LNCAP (cell line): ENCODE measurements at regions not wholly inside any gene's neighbourhood (a gene's known extent, or its start where the extent isn't known, plus 50 kb on each side); places are given as distances from the start of the nearest gene placed in this dataset.

Source experiments
- TF ChIP-seq, protein P1 (sequence below): fragments of 450-650 bp; IDR thresholded peaks from 2 replicates; pipeline ENCODE4 v1.5.1; 2017; ENCODE audit warnings: mild to moderate bottlenecking

DNA sequence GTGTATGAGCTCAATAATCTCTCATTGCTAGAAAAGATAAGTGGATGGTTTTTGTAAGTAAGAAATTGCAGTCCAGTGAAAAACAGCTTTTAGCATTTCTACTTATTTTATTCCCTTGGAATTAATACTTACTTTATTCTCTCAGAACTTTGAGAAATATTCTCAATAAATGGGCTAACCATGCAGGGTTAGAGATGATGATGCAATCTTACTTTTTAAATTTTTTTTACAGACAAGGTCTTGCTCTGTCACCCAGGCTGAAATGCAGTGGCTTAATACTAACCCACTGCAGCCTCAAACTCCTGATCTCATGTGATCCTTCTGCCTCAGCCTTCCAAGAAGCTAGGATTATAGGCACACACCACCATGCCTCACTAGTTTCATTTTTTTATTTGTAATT lies 440.8 kb upstream of the ZP4 start:
- TF ChIP-seq, protein P1, sequence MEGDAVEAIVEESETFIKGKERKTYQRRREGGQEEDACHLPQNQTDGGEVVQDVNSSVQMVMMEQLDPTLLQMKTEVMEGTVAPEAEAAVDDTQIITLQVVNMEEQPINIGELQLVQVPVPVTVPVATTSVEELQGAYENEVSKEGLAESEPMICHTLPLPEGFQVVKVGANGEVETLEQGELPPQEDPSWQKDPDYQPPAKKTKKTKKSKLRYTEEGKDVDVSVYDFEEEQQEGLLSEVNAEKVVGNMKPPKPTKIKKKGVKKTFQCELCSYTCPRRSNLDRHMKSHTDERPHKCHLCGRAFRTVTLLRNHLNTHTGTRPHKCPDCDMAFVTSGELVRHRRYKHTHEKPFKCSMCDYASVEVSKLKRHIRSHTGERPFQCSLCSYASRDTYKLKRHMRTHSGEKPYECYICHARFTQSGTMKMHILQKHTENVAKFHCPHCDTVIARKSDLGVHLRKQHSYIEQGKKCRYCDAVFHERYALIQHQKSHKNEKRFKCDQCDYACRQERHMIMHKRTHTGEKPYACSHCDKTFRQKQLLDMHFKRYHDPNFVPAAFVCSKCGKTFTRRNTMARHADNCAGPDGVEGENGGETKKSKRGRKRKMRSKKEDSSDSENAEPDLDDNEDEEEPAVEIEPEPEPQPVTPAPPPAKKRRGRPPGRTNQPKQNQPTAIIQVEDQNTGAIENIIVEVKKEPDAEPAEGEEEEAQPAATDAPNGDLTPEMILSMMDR: no peak

DNA sequence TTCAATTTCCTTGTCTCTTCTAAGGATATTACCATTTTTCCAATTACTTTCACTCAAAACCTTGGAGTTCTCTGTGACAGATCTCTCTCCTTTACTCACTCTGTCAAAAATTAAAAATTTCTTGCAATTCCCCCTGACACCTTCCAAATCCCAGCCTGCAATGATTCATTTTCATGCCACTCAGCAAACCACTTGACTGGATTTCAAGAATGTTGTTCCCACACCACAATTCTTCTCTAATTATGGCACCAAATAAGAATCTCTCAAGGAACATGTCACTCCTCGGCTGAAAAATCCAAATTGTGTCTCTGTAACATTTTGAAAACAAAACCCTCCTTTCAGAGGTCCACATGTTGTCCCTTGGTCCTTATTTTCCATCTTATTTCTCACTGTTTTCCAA lies 438.9 kb upstream of the ZP4 start:
- TF ChIP-seq, protein P1: no peak

DNA sequence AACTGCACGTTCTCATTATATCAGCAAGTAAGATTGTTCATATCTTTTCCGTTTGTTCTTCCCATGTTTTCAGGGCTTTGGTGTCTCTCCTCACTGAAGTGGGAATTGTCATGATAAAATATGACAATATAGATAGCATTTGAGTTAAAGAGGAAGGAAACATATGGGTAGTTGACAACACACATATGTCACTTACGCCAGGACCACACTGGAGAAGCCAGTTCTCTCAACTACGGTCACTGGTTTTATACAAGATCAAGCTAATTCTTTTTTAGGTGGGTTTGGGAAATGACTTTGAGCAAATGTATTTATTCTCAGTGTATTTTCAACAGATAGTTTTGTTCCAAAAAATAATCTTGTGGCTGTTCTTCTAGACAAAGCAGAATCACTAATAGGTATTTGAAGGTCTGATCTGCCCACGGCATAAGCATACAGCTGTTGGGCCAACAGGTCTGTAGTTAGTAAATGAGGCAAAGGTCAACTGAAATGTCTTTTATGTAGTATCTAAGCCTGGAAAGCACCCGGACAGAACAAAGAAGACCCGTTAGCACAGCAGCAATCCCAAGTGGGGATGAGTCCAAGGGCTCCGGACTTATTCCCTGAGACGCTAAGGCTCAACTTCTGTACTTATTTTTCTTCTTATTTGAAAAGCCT lies 433.6 kb upstream of the ZP4 start:
- TF ChIP-seq, protein P1: no peak

DNA sequence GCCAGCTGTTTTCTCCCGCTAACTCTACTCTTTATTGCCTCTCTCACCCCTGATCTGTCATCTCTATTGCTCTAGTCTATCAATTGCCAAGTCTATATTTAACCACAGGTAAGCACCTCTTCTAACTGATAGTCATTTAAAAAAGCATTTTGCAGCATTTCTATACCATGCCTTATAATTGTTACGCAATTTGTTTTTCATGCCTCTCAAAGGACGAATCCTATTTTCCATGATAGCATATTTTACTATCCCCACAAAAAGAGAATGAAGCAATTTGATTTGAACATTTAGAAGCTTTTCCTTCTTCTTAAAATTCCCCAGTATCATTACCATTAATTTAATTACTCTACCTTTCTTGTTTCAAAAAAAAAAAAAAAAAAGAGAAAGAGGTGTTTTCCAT lies 432.8 kb upstream of the ZP4 start:
- TF ChIP-seq, protein P1: no peak

DNA sequence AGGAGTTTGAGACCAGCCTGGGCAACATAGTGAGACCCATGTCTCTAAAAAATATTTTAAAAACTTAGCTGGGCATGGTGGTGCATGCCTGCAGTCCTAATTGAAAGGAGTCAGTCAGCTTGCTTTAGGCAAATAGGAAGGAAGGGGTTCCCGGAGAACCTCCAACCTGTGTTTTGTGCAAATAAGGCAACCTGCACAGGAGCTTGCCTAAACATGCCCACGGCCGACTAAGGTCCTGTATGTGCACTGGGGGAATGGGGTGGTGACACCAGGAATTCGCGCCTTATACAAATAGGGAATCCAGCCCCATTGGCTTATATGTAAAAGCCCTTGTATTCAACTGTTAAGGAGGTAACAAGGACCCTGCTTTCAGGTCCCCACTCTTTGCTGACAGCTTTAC lies 429.2 kb upstream of the ZP4 start:
- TF ChIP-seq, protein P1: no peak

DNA sequence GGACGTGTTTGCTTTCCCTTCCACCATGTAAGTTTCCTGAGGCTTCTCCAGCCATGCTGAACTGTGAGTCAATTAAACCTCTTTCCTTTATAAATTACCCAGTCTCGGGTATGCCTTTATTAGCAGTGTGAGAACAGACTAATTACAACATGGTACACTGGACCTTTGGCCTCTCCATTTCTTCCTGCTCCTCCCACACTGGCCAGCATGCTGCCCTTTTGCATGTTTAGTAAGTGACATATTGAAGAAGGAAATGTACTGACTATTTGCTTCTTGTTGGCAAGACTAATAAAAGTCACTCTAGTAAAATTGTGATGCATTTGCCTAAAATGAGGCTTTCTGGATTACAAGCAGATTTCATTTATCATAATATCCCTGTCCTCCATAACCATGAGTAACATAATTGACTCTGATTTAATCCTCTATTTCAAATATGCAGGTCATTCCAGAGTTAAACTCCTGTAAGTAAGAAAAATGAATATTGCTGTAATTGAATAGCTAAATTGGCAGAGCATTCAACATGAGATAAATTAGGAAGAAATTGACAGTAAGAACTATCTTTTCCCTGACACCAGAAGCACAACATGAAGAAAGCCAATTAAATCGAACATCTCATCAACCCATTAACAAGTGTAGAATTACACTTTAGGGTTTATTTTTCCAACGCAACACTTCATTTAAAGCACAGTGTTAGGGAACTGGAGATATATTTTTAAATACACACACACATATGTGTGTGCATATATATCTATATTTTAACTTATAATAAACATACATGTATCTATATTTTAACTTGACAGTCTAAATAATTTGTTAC lies 427.8 kb upstream of the ZP4 start:
- TF ChIP-seq, protein P1: no peak

DNA sequence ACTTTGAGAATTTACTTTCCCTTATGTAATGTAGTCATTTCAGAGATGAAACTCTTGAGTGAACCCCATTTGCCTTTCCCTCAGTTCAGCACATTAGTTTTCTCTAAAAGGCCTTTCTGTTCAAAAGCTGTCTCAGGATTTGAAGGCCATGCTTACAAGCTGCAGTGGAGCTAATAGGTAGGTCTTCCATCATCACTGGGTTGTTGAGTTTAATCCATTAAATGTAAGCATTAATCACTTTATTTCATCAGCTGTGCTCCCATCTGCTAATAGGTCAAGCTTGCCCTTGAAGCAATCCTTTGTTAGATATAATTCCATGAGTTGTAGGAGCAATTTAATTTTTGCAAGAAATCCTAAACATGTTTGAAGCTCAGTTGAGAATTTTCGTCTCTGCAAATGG lies 422.2 kb upstream of the ZP4 start:
- TF ChIP-seq, protein P1: no peak
